GM23338 (cell line): ENCODE measurements at regions not wholly inside any gene's neighbourhood (a gene's known extent, or its start where the extent isn't known, plus 50 kb on each side); places are given as distances from the start of the nearest gene placed in this dataset.

Experiments
- CREB1 ChIP-seq: fragments of 250-450 bp; sonication (Bioruptor Pico); IDR thresholded peaks from 2 replicates; pipeline ENCODE4 v1.5.0; 2020; ENCODE audit warnings: low read depth, mild to moderate bottlenecking, moderate library complexity
- EZH2 ChIP-seq: fragments of 200-600 bp; sonication (generic); IDR thresholded peaks from one replicate; pipeline ENCODE4 v1.8.0; 2017; ENCODE audit warnings: antibody characterized with exemption, mild to moderate bottlenecking, low read depth; ENCODE audit not compliant: unreplicated experiment
- EZH2phosphoT487 ChIP-seq: fragments of 200-600 bp; sonication (generic); IDR thresholded peaks from one replicate; pipeline ENCODE4 v1.8.1; 2018; ENCODE audit warnings: antibody characterized with exemption; ENCODE audit not compliant: unreplicated experiment
- JUNB ChIP-seq: IDR thresholded peaks from one replicate; pipeline ENCODE4 v1.6.1; 2016; ENCODE audit warnings: antibody characterized with exemption; ENCODE audit not compliant: unreplicated experiment
- NANOG ChIP-seq: IDR thresholded peaks from 2 replicates; pipeline ENCODE4 v1.6.1; 2016; ENCODE audit warnings: antibody characterized with exemption, borderline replicate concordance
- POLR2AphosphoS5 ChIP-seq: IDR thresholded peaks from 2 replicates; pipeline ENCODE4 v1.6.1; 2016; ENCODE audit warnings: antibody characterized with exemption, low read depth
- STAT1 ChIP-seq: IDR thresholded peaks from one replicate; pipeline ENCODE4 v1.6.1; 2016; ENCODE audit warnings: antibody characterized with exemption; ENCODE audit not compliant: unreplicated experiment
- ZNF114 ChIP-seq: fragments of 250-450 bp; sonication (Bioruptor Pico); IDR thresholded peaks from 2 replicates; pipeline ENCODE4 v1.5.0; 2020; ENCODE audit warnings: mild to moderate bottlenecking, moderate library complexity
- ZNF331 ChIP-seq: fragments of 250-450 bp; sonication (Bioruptor Pico); IDR thresholded peaks from 2 replicates; pipeline ENCODE4 v1.5.0; 2020; ENCODE audit warnings: low read depth, mild to moderate bottlenecking, moderate library complexity
- TF ChIP-seq, protein P1 (sequence below), 2 experiments: fragments of 200-600 bp in 1 of 2; sonication (generic) in 1 of 2; conservative IDR thresholded peaks; 2 replicates each; pipeline versions ENCODE4 v1.5.1 to v1.6.1; 2016 to 2017; ENCODE audit warnings: antibody characterized with exemption in 2 of 2, low read depth in 2 of 2, mild to moderate bottlenecking in 2 of 2, moderate library complexity in 1 of 2
- TF ChIP-seq, protein P2 (sequence below): IDR thresholded peaks from one replicate; pipeline ENCODE4 v1.6.1; 2018; ENCODE audit warnings: antibody characterized with exemption; ENCODE audit not compliant: unreplicated experiment
- TF ChIP-seq, protein P3 (sequence below): IDR thresholded peaks from 2 replicates; pipeline ENCODE4 v1.6.1; 2016; ENCODE audit warnings: antibody characterized with exemption
- TF ChIP-seq, protein P4 (sequence below): fragments of 250-450 bp; sonication (Bioruptor Pico); IDR thresholded peaks from 2 replicates; pipeline ENCODE4 v1.5.0; 2020; ENCODE audit warnings: mild to moderate bottlenecking, moderate library complexity

DNA sequence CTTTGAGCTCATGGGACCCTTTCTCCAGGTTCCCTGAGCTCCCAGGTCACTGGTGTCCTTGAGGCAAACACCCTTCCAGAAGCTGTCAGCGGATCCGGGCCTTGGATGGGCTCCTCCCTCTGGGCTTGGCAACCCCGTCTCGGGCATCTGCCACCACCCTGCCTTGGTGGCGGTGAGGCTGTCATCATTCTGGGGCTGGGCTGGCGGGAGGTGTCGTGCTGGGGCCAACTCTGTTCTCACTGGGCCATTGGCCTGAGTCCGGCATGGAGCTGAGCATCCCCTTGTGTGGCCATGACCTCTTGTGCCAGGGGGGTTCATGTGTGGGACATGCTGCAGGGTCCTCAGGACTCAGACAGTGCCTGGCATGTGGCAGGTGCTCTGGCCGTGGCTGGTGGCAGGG lies 197.6 kb downstream of the LAT start:
- TF ChIP-seq, protein P1, sequence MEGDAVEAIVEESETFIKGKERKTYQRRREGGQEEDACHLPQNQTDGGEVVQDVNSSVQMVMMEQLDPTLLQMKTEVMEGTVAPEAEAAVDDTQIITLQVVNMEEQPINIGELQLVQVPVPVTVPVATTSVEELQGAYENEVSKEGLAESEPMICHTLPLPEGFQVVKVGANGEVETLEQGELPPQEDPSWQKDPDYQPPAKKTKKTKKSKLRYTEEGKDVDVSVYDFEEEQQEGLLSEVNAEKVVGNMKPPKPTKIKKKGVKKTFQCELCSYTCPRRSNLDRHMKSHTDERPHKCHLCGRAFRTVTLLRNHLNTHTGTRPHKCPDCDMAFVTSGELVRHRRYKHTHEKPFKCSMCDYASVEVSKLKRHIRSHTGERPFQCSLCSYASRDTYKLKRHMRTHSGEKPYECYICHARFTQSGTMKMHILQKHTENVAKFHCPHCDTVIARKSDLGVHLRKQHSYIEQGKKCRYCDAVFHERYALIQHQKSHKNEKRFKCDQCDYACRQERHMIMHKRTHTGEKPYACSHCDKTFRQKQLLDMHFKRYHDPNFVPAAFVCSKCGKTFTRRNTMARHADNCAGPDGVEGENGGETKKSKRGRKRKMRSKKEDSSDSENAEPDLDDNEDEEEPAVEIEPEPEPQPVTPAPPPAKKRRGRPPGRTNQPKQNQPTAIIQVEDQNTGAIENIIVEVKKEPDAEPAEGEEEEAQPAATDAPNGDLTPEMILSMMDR (conservative IDR thresholded peaks at IDR 0.05; ENCODE audit: low read depth in 2 of 2): no peak
- no peak for TF ChIP-seq JUNB
- no peak for TF ChIP-seq EZH2phosphoT487
- TF ChIP-seq NANOG: no peak
- TF ChIP-seq POLR2AphosphoS5: no peak
- no peak for TF ChIP-seq CREB1 (CRISPR knock-in tag)
- TF ChIP-seq EZH2: no peak
- TF ChIP-seq, protein P2, sequence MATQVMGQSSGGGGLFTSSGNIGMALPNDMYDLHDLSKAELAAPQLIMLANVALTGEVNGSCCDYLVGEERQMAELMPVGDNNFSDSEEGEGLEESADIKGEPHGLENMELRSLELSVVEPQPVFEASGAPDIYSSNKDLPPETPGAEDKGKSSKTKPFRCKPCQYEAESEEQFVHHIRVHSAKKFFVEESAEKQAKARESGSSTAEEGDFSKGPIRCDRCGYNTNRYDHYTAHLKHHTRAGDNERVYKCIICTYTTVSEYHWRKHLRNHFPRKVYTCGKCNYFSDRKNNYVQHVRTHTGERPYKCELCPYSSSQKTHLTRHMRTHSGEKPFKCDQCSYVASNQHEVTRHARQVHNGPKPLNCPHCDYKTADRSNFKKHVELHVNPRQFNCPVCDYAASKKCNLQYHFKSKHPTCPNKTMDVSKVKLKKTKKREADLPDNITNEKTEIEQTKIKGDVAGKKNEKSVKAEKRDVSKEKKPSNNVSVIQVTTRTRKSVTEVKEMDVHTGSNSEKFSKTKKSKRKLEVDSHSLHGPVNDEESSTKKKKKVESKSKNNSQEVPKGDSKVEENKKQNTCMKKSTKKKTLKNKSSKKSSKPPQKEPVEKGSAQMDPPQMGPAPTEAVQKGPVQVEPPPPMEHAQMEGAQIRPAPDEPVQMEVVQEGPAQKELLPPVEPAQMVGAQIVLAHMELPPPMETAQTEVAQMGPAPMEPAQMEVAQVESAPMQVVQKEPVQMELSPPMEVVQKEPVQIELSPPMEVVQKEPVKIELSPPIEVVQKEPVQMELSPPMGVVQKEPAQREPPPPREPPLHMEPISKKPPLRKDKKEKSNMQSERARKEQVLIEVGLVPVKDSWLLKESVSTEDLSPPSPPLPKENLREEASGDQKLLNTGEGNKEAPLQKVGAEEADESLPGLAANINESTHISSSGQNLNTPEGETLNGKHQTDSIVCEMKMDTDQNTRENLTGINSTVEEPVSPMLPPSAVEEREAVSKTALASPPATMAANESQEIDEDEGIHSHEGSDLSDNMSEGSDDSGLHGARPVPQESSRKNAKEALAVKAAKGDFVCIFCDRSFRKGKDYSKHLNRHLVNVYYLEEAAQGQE: no peak
- TF ChIP-seq ZNF331 (CRISPR knock-in tag): no peak
- TF ChIP-seq, protein P3, sequence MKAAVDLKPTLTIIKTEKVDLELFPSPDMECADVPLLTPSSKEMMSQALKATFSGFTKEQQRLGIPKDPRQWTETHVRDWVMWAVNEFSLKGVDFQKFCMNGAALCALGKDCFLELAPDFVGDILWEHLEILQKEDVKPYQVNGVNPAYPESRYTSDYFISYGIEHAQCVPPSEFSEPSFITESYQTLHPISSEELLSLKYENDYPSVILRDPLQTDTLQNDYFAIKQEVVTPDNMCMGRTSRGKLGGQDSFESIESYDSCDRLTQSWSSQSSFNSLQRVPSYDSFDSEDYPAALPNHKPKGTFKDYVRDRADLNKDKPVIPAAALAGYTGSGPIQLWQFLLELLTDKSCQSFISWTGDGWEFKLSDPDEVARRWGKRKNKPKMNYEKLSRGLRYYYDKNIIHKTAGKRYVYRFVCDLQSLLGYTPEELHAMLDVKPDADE: no peak
- TF ChIP-seq STAT1: no peak
- TF ChIP-seq ZNF114 (CRISPR knock-in tag): no peak
- TF ChIP-seq, protein P4, sequence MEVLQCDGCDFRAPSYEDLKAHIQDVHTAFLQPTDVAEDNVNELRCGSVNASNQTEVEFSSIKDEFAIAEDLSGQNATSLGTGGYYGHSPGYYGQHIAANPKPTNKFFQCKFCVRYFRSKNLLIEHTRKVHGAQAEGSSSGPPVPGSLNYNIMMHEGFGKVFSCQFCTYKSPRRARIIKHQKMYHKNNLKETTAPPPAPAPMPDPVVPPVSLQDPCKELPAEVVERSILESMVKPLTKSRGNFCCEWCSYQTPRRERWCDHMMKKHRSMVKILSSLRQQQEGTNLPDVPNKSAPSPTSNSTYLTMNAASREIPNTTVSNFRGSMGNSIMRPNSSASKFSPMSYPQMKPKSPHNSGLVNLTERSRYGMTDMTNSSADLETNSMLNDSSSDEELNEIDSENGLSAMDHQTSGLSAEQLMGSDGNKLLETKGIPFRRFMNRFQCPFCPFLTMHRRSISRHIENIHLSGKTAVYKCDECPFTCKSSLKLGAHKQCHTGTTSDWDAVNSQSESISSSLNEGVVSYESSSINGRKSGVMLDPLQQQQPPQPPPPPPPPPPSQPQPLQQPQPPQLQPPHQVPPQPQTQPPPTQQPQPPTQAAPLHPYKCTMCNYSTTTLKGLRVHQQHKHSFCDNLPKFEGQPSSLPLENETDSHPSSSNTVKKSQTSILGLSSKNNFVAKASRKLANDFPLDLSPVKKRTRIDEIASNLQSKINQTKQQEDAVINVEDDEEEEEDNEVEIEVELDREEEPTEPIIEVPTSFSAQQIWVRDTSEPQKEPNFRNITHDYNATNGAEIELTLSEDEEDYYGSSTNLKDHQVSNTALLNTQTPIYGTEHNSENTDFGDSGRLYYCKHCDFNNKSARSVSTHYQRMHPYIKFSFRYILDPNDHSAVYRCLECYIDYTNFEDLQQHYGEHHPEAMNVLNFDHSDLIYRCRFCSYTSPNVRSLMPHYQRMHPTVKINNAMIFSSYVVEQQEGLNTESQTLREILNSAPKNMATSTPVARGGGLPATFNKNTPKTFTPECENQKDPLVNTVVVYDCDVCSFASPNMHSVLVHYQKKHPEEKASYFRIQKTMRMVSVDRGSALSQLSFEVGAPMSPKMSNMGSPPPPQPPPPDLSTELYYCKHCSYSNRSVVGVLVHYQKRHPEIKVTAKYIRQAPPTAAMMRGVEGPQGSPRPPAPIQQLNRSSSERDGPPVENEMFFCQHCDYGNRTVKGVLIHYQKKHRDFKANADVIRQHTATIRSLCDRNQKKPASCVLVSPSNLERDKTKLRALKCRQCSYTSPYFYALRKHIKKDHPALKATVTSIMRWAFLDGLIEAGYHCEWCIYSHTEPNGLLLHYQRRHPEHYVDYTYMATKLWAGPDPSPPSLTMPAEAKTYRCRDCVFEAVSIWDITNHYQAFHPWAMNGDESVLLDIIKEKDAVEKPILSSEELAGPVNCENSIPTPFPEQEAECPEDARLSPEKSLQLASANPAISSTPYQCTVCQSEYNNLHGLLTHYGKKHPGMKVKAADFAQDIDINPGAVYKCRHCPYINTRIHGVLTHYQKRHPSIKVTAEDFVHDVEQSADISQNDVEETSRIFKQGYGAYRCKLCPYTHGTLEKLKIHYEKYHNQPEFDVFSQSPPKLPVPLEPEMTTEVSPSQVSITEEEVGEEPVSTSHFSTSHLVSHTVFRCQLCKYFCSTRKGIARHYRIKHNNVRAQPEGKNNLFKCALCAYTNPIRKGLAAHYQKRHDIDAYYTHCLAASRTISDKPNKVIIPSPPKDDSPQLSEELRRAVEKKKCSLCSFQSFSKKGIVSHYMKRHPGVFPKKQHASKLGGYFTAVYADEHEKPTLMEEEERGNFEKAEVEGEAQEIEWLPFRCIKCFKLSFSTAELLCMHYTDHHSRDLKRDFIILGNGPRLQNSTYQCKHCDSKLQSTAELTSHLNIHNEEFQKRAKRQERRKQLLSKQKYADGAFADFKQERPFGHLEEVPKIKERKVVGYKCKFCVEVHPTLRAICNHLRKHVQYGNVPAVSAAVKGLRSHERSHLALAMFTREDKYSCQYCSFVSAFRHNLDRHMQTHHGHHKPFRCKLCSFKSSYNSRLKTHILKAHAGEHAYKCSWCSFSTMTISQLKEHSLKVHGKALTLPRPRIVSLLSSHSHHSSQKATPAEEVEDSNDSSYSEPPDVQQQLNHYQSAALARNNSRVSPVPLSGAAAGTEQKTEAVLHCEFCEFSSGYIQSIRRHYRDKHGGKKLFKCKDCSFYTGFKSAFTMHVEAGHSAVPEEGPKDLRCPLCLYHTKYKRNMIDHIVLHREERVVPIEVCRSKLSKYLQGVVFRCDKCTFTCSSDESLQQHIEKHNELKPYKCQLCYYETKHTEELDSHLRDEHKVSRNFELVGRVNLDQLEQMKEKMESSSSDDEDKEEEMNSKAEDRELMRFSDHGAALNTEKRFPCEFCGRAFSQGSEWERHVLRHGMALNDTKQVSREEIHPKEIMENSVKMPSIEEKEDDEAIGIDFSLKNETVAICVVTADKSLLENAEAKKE (CRISPR knock-in tag): no peak
